ENCODE measurements at regions not wholly inside any gene's neighbourhood (a gene's known extent, or its start where the extent isn't known, plus 50 kb on each side); places are given as distances from the start of the nearest gene placed in this dataset.

GRCh38 chrX:63408050-63408449 is 56.9 kb upstream of the SPIN4 start:
- TF ChIP-seq POLR2A (IDR thresholded peaks at IDR 0.05; ENCODE audit: low read depth, low read length) (no peak), TAF1 (IDR thresholded peaks at IDR 0.05; ENCODE audit: borderline replicate concordance, low read depth, low read length) (no peak), POLR2AphosphoS5 (IDR thresholded peaks at IDR 0.05; ENCODE audit: low read depth, low read length) (no peak)
- FAIRE-seq: no peak
- DNase-seq (ENCODE audit: insufficient read length): no peak

- DNase-seq (ENCODE audit: insufficient read length): no peak
- FAIRE-seq: no peak
- TF ChIP-seq TAF1 (IDR thresholded peaks at IDR 0.05; ENCODE audit: borderline replicate concordance, low read depth, low read length) (no peak), POLR2AphosphoS5 (IDR thresholded peaks at IDR 0.05; ENCODE audit: low read depth, low read length) (no peak), POLR2A (IDR thresholded peaks at IDR 0.05; ENCODE audit: low read depth, low read length) (no peak)
These were observed 53.2 kb upstream of the SPIN4 start for GRCh38 chrX:63404332-63404731.

- DNase-seq (ENCODE audit: insufficient read length) (no peak), FAIRE-seq (no peak)
- TF ChIP-seq POLR2A (IDR thresholded peaks at IDR 0.05; ENCODE audit: low read depth, low read length) (no peak), POLR2AphosphoS5 (IDR thresholded peaks at IDR 0.05; ENCODE audit: low read depth, low read length) (no peak), TAF1 (IDR thresholded peaks at IDR 0.05; ENCODE audit: borderline replicate concordance, low read depth, low read length) (no peak)
These were observed 51.0 kb upstream of the SPIN4 start for GRCh38 chrX:63402106-63402505.

All from GM12892 (cell line).